Sigmoid colon (tissue), 6 donors: ENCODE measurements at regions not wholly inside any gene's neighbourhood (a gene's known extent, or its start where the extent isn't known, plus 50 kb on each side); places are given as distances from the start of the nearest gene placed in this dataset.

Experiments used
- DNase-seq: peaks from one replicate; pipeline ENCODE4 v3.0.0-alpha.2; 2019
- H3K27ac ChIP-seq, 4 donors: fragments of 200-600 bp; sonication (generic); one replicate each; pipeline ENCODE4 v1.5.1; 2016 to 2019; ENCODE audit warnings: mild to moderate bottlenecking in 1 of 4
- H3K27me3 ChIP-seq, 3 donors: fragments of 200-600 bp; sonication (generic); one replicate each; pipeline ENCODE4 v1.5.1; 2019; ENCODE audit warnings: mild to moderate bottlenecking in 1 of 3
- H3K36me3 ChIP-seq, 4 donors: fragments of 200-600 bp; sonication (generic); one replicate each; pipeline ENCODE4 v1.5.1; 2016 to 2019
- H3K4me1 ChIP-seq, 4 donors: fragments of 200-600 bp; sonication (generic); one replicate each; pipeline ENCODE4 v1.5.1; 2017 to 2019
- H3K4me3 ChIP-seq, 4 donors: fragments of 200-600 bp; sonication (generic); one replicate each; pipeline ENCODE4 v1.5.1; 2017 to 2019; ENCODE audit warnings: mild to moderate bottlenecking in 2 of 4, moderate library complexity in 1 of 4
- H3K9me3 ChIP-seq, 4 donors: fragments of 200-600 bp in 3 of 4; sonication (generic) in 3 of 4; one replicate each; pipeline versions ENCODE4 v1.5.1 to v1.6.1; 2013 to 2019
- EP300 ChIP-seq, 4 donors: sonication (generic); formaldehyde crosslinking; IDR thresholded peaks; one replicate each; pipeline ENCODE4 v1.6.1; 2017; ENCODE audit warnings: antibody characterized with exemption in 4 of 4
- POLR2A ChIP-seq, 2 donors: fragments of 450-650 bp; IDR thresholded peaks; one replicate each; pipeline ENCODE4 v1.6.1; 2016; ENCODE audit warnings: antibody characterized with exemption in 2 of 2, mild to moderate bottlenecking in 2 of 2, moderate library complexity in 2 of 2
- POLR2AphosphoS5 ChIP-seq, 4 donors: sonication (generic); formaldehyde crosslinking; IDR thresholded peaks; one replicate each; pipeline ENCODE4 v1.6.1; 2017; ENCODE audit warnings: antibody characterized with exemption in 4 of 4
- WGBS, 2 donors: extraction: QIAGEN DNeasy Blood & Tissue Kit; methylation state at CpG; one replicate each; pipeline ENCODE4 v1.1.7; 2013; 5-methylcytosine and 5-hydroxymethylcytosine counted together
- intact Hi-C: fragments of 100-400 bp; cut with DNase I; formaldehyde crosslinking; loops from one replicate; pipeline ENCODE4 v1.15.1; 2023
- TF ChIP-seq, protein P1 (sequence below), 4 experiments: fragments of 450-650 bp in 3 of 4; fragments of 200-600 bp in 1 of 4; IDR thresholded peaks; one replicate each; pipeline ENCODE4 v1.5.1; 2016 to 2019; ENCODE audit warnings: antibody characterized with exemption in 4 of 4, mild to moderate bottlenecking in 3 of 4, moderate library complexity in 2 of 4
- donor health status: healthy with polysubstance abuse.
- donor health status: healthy.

DNA sequence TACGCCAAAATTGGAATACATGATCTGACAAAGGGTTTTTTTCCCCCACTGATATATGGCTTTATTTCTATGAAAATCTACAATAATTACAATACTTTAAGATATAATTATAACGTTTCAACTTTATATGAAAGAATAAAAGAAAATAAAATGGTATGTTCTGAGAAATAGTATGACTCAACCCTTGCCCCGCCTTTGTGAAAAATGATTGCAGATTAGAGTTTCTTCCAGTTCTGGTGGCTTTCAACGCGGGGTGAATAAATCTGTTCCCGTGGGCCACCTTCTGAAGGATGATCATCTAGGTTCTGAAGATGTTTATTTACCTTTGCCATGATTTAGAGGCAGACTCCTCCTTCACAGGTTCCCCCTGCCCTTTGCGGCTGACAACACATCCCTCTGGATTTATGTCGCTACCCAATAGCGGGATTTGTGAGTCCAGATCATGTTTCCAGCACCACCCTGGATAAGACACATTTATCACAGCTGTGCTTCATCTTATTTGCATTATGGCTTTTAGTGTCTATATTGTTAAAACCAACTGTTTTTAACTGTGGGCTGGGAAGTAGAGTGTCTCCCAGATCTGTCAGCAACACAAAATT lies 607.0 kb upstream of the KIRREL3 start:
- WGBS, 2 donors: 80 to 84% methylated on average over 9 of the region's 9 CpGs

DNA sequence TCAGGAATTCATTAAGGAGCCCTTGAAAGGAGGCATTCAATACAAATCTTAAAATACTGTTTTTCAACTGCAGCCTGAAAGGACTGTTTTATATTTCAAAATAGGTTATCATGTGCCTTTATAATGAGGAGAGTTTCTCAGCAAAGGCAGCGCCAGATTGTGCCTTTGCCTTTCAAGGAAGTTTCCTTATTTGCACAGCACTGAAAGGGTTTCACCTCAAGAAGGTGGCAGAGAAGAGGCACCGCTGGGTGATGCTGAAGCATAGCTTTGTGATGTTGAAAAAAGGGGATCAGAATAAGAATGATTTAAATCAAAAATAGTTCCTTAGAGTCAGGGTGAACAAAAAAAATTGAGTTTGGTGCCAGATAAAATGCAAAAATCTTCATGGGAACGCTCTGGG lies 601.0 kb upstream of the KIRREL3 start:
- Histone ChIP-seq H3K36me3 (no peaks in the 10 kb centered on the region), H3K27ac (no peak overlapping the region), H3K9me3 (no peaks in the 10 kb centered on the region), H3K4me3 (no peak overlapping the region), H3K4me1 (no peaks in the 10 kb centered on the region), H3K27me3 (no peaks in the 10 kb centered on the region)
- WGBS, 2 donors: 58 to 77% methylated on average over 3 of the region's 3 CpGs
- no peak for TF ChIP-seq POLR2A (IDR thresholded peaks at IDR 0.05)
- TF ChIP-seq, protein P1, sequence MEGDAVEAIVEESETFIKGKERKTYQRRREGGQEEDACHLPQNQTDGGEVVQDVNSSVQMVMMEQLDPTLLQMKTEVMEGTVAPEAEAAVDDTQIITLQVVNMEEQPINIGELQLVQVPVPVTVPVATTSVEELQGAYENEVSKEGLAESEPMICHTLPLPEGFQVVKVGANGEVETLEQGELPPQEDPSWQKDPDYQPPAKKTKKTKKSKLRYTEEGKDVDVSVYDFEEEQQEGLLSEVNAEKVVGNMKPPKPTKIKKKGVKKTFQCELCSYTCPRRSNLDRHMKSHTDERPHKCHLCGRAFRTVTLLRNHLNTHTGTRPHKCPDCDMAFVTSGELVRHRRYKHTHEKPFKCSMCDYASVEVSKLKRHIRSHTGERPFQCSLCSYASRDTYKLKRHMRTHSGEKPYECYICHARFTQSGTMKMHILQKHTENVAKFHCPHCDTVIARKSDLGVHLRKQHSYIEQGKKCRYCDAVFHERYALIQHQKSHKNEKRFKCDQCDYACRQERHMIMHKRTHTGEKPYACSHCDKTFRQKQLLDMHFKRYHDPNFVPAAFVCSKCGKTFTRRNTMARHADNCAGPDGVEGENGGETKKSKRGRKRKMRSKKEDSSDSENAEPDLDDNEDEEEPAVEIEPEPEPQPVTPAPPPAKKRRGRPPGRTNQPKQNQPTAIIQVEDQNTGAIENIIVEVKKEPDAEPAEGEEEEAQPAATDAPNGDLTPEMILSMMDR (IDR thresholded peaks at IDR 0.05): no peak
- TF ChIP-seq POLR2AphosphoS5 (IDR thresholded peaks at IDR 0.05): no peak
- TF ChIP-seq EP300 (IDR thresholded peaks at IDR 0.05): no peak
- intact Hi-C loops: no loop called here
- no peak for DNase-seq

More for the DNA sequence above, 607.0 kb upstream of the KIRREL3 start:
- DNase-seq: no peak
- no peaks in the 10 kb centered on the region for H3K4me1 ChIP-seq
- TF ChIP-seq EP300 (IDR thresholded peaks at IDR 0.05) (no peak), POLR2AphosphoS5 (IDR thresholded peaks at IDR 0.05) (no peak), POLR2A (IDR thresholded peaks at IDR 0.05) (no peak)
- TF ChIP-seq, protein P1 (IDR thresholded peaks at IDR 0.05): no peak
- intact Hi-C loops: no loop called here
- no peaks in the 10 kb centered on the region for H3K9me3 ChIP-seq
- H3K4me3 ChIP-seq: no peak overlapping the region
- H3K27me3 ChIP-seq: no peaks in the 10 kb centered on the region
- no peaks in the 10 kb centered on the region for H3K36me3 ChIP-seq
- no peak overlapping the region for H3K27ac ChIP-seq

DNA sequence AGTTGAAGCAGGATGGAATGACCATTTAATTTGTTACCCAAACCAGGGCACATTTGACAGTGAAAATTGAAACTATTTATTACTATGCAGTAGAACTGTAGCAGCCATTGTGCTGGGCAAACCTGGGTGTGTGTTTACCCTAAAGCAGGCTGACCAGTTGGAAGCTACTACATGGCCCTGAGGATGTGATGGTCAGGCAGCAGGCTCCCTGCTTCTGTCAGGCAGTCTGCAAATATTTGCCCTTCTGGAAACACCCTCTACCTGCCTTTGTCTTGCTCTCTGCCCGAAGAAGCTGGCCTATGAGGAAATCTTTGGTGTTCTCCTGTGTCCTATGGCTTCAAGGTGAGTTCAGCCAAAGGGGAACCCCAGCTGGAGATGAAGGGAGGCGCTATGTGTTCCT lies 600.1 kb upstream of the KIRREL3 start:
- 56 to 62% methylated on average over 2 of the region's 2 CpGs for WGBS, 2 donors
- H3K27ac ChIP-seq: no peak overlapping the region
- intact Hi-C loops: no loop called here
- no peaks in the 10 kb centered on the region for H3K9me3 ChIP-seq
- no peak for DNase-seq
- no peak for TF ChIP-seq EP300 (IDR thresholded peaks at IDR 0.05)
- TF ChIP-seq POLR2AphosphoS5 (IDR thresholded peaks at IDR 0.05): no peak
- TF ChIP-seq, protein P1 (IDR thresholded peaks at IDR 0.05): no peak
- no peak for TF ChIP-seq POLR2A (IDR thresholded peaks at IDR 0.05)
- H3K36me3 ChIP-seq: no peaks in the 10 kb centered on the region
- H3K4me1 ChIP-seq: no peaks in the 10 kb centered on the region
- no peak overlapping the region for H3K4me3 ChIP-seq
- H3K27me3 ChIP-seq: no peaks in the 10 kb centered on the region

DNA sequence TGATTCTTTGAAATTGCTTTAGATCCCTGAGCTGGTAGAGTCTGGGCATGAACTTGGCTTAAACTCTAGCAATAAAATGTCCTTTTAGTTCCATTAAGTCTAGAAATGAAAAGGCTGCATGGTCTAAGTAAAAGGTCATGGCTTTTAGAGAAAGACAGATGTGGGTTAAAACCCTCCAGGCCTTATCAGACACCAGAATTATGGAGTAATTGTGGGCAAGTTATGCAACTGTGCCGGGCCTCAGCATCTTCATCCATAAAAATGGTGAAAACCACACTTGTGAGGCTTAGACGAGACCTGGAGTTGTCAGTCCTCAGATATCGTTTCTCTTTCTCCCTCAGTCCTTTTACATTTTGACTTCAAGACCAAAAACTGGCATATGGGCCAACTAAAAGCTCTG lies 597.9 kb upstream of the KIRREL3 start:
- H3K27ac ChIP-seq: no peak overlapping the region
- no peaks in the 10 kb centered on the region for H3K4me1 ChIP-seq
- intact Hi-C loops: no loop called here
- DNase-seq: no peak
- no peak for TF ChIP-seq POLR2A (IDR thresholded peaks at IDR 0.05)
- TF ChIP-seq, protein P1 (IDR thresholded peaks at IDR 0.05): no peak
- TF ChIP-seq EP300 (IDR thresholded peaks at IDR 0.05): no peak
- no peak for TF ChIP-seq POLR2AphosphoS5 (IDR thresholded peaks at IDR 0.05)
- H3K27me3 ChIP-seq: no peaks in the 10 kb centered on the region
- no peaks in the 10 kb centered on the region for H3K36me3 ChIP-seq
- H3K9me3 ChIP-seq: no peaks in the 10 kb centered on the region
- H3K4me3 ChIP-seq: no peak overlapping the region
- 83 to 85% methylated on average over 3 of the region's 3 CpGs for WGBS, 2 donors

DNA sequence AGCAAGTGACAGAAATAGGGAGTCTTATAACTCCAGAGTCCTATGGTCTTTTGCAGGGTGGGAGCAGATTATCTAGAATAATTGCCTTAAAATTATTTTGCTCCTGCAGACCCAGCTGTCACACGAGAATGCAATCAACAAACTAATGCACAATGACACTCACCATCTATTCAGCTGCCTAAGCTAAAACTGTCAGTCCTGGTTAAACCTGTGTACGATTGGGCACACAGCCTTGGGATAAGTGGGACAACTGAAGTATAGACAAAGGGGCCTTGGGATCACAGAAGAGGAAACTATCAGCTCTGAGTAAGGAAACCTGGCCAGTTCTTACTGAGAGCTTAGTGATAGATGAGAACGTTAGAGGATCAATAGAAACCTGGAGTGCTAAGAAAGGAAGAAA lies 595.9 kb upstream of the KIRREL3 start:
- DNase-seq: no peak
- H3K4me3 ChIP-seq: no peak overlapping the region
- no peaks in the 10 kb centered on the region for H3K9me3 ChIP-seq
- no peak for TF ChIP-seq POLR2AphosphoS5 (IDR thresholded peaks at IDR 0.05)
- no peak for TF ChIP-seq POLR2A (IDR thresholded peaks at IDR 0.05)
- no peak for TF ChIP-seq EP300 (IDR thresholded peaks at IDR 0.05)
- TF ChIP-seq, protein P1 (IDR thresholded peaks at IDR 0.05): no peak
- H3K27ac ChIP-seq: no peak overlapping the region
- no peaks in the 10 kb centered on the region for H3K36me3 ChIP-seq
- no peaks in the 10 kb centered on the region for H3K27me3 ChIP-seq
- 84% methylated on average over 3 of the region's 3 CpGs for WGBS, 2 donors
- no peaks in the 10 kb centered on the region for H3K4me1 ChIP-seq
- intact Hi-C loops: no loop called here
